Calu3 (cell line): ENCODE measurements at regions not wholly inside any gene's neighbourhood (a gene's known extent, or its start where the extent isn't known, plus 50 kb on each side); places are given as distances from the start of the nearest gene placed in this dataset.

Experiments
- BruUV-seq: library from RNA; stranded (reverse); fragments of 400-500 nt; replicated peaks from 2 replicates; lab custom pipeline; 2021; lab: Mats Ljungman, UMichigan
- CTCF ChIA-PET: fragments of 300-600 bp; sonication (Branson Sonifier 250); formaldehyde crosslinking; loops from one replicate; lab custom pipeline; 2022; ENCODE audit warnings: antibody characterized with exemption; lab: Charles Lee
- DNase-seq: peaks from one replicate; pipeline ENCODE4 v3.0.0; 2022
- H3K27ac Mint-ChIP-seq: one replicate; pipeline ENCODE4 v1.8.0; 2022; ENCODE audit warnings: mixed read lengths; ENCODE audit not compliant: unreplicated experiment
- H3K27me3 Mint-ChIP-seq: one replicate; pipeline ENCODE4 v1.8.0; 2022; ENCODE audit warnings: mixed read lengths; ENCODE audit not compliant: unreplicated experiment
- H3K36me3 Mint-ChIP-seq: one replicate; pipeline ENCODE4 v1.8.0; 2022; ENCODE audit warnings: mild to moderate bottlenecking, moderate library complexity, mixed read lengths; ENCODE audit not compliant: insufficient read depth, unreplicated experiment
- H3K4me1 Mint-ChIP-seq: one replicate; pipeline ENCODE4 v1.8.0; 2022; ENCODE audit warnings: mild to moderate bottlenecking, low read depth, mixed read lengths; ENCODE audit not compliant: unreplicated experiment
- H3K4me3 Mint-ChIP-seq: one replicate; pipeline ENCODE4 v1.8.0; 2022; ENCODE audit warnings: mild to moderate bottlenecking, low read depth, moderate library complexity, mixed read lengths; ENCODE audit not compliant: unreplicated experiment
- H3K9me3 Mint-ChIP-seq: one replicate; pipeline ENCODE4 v1.8.0; 2022; ENCODE audit warnings: low read depth, mixed read lengths; ENCODE audit not compliant: unreplicated experiment
- CTCF ChIP-seq: fragments of 200-600 bp; IDR thresholded peaks from one replicate; pipeline ENCODE4 v1.8.0; 2022; ENCODE audit warnings: antibody characterized with exemption; ENCODE audit not compliant: unreplicated experiment
- intact Hi-C: fragments of 100-400 bp; cut with micrococcal nuclease; formaldehyde crosslinking; loops from one replicate; pipeline ENCODE4 v1.10.0; 2022; ENCODE audit not compliant: unreplicated experiment

DNA sequence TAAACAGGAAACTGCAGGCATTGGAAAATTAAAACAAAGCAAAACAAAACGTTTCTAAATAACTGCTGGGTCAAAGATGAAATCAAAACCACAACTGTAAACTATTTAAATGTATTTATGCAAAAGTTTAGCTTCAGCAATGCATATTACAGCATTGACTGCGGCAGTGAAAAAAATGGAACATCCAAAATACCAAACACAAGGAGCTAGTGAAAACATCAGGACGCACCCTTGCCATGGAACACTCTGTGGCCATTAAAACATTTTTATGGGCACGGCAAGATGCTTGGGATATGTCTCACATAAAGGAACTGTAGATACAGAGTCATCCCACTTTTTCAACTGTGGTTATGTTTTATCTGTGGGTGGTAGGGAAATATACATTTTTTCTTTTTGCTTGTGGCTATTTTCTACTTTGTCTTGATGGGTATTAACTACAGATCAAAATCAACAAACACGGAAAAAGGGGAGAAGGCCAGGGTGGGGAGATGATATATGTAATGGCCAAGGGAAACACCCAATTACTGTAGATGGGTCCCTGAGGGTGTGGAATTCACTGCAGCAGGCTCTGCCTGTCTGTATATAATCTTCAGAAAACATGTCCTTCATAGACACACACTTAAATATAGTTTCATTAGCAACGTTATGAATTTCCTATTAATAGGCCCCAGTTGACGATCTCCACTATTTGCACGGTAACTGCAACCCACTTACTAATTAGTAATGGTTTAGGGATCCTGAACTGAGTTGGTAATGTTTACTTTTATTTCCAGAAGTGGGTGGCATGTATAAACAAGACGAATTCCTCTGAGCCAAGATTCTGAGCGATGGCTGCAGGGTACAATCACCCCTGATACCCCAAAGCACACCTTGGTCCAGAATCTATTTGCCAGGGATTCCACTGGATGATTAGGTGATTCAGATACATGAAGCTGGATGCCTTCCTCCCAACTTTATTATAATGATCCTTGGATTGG lies 110.5 kb downstream of the ACKR3 start:
- Mint-ChIP-seq H3K27ac (no peak overlapping the region), H3K27me3 (peaks cover 54% of the 10 kb centered on the region)
- no TSS peak for BruUV-seq

GRCh38 chr2:236682651-236683422 lies 113.2 kb downstream of the ACKR3 start:
- Mint-ChIP-seq H3K4me3 (no peak overlapping the region), H3K9me3 (no peaks in the 10 kb centered on the region), H3K36me3 (no peaks in the 10 kb centered on the region), H3K27ac (no peak overlapping the region), H3K4me1 (no peaks in the 10 kb centered on the region), H3K27me3 (peaks cover 56% of the 10 kb centered on the region)
- BruUV-seq: no TSS peak
- CTCF ChIA-PET: no interaction called here
- intact Hi-C loops: loop anchor here (10.0 kb wide), 1 partner anchor 342 kb away; no protein-coding TSS in a partner anchor
- no peak for TF ChIP-seq CTCF
- DNase-seq: no peak

More for the DNA sequence above, 110.5 kb downstream of the ACKR3 start:
- H3K36me3 Mint-ChIP-seq: no peaks in the 10 kb centered on the region
- intact Hi-C loops: loop anchor here (10.0 kb wide), 1 partner anchor 345 kb away; no protein-coding TSS in a partner anchor
- no peak overlapping the region for H3K4me3 Mint-ChIP-seq
- no peaks in the 10 kb centered on the region for H3K9me3 Mint-ChIP-seq
- DNase-seq: no peak
- TF ChIP-seq CTCF: no peak
- H3K4me1 Mint-ChIP-seq: no peaks in the 10 kb centered on the region
- CTCF ChIA-PET: no interaction called here

DNA sequence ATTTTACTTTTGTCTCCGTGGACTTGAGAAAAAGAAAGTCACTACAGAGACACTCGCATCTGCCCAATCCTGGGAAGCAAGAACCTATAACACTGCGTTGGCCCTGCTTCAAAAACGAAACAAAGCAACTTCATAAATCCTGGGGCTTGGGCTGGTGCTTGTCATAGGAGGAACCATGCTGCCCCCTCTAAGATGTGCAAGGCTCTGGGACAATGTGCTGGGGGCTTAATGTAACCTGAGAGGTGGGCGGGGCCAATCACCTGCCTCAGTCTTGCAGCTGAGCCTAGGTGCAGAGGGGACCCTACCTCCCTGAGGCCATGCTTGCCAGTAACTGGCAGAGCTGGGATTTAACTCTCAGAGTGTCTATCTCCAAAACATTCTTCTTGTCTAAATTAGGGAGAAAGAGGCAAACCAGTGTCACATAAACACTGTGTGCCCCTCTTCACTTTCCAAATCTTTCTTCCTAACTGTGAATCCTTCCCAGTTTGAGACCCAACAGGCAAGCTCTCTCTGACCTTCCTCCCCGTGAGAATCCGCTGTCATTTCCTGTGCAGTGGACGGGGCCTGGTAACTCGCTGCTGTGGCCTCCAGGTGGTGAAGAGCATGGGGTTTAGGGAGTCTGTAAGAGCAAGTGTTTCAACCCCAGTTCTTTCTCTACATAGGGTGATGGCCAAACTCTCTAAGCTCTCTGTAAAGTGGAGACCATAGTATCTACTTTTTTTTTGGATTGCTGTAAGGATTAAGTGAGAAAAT lies 115.1 kb downstream of the ACKR3 start:
- Mint-ChIP-seq H3K36me3 (no peaks in the 10 kb centered on the region), H3K27ac (no peak overlapping the region), H3K4me3 (no peak overlapping the region), H3K27me3 (peaks cover 44% of the 10 kb centered on the region), H3K4me1 (no peaks in the 10 kb centered on the region), H3K9me3 (no peaks in the 10 kb centered on the region)
- intact Hi-C loops: loop anchor here (10.0 kb wide), 1 partner anchor 340 kb away; no protein-coding TSS in a partner anchor
- no TSS peak for BruUV-seq
- TF ChIP-seq CTCF: no peak
- DNase-seq: no peak
- CTCF ChIA-PET: no interaction called here

GRCh38 chr2:236685361-236685760 lies 115.7 kb downstream of the ACKR3 start:
- intact Hi-C loops: loop anchor here (10.0 kb wide), 1 partner anchor 339 kb away; no protein-coding TSS in a partner anchor
- DNase-seq: no peak
- Mint-ChIP-seq H3K27me3 (peaks cover 47% of the 10 kb centered on the region), H3K36me3 (no peaks in the 10 kb centered on the region), H3K4me3 (no peak overlapping the region), H3K27ac (no peak overlapping the region), H3K4me1 (no peaks in the 10 kb centered on the region), H3K9me3 (no peaks in the 10 kb centered on the region)
- TF ChIP-seq CTCF: no peak
- BruUV-seq: no TSS peak
- CTCF ChIA-PET: no interaction called here
